Medulla oblongata (tissue), 1 donor: ENCODE measurements at regions not wholly inside any gene's neighbourhood (a gene's known extent, or its start where the extent isn't known, plus 50 kb on each side); places are given as distances from the start of the nearest gene placed in this dataset.
"Not testable (repeated sequence)": the region's sequence is repeated elsewhere in the genome, so short reads cannot be mapped to it uniquely, and the experiment has no call there.

ENCODE experiments used
- DNase-seq: peaks from one replicate; pipeline ENCODE4 v3.0.0-alpha.2; 2015; ENCODE audit errors: extremely low spot score

- DNase-seq: no peak
Observed at GRCh38 chr6:14597090-14597489, 479.5 kb downstream of the CD83 start.

- DNase-seq: no peak
Observed at GRCh38 chr6:14598017-14598864, 480.7 kb downstream of the CD83 start.

GRCh38 chr6:14600306-14600705 lies 482.7 kb downstream of the CD83 start:
- not testable (repeated sequence) for DNase-seq

GRCh38 chr6:14601490-14601889 lies 483.9 kb downstream of the CD83 start:
- no peak for DNase-seq

- DNase-seq: no peak
Observed at GRCh38 chr6:14606353-14606752, 488.8 kb downstream of the CD83 start.

- no peak for DNase-seq
Observed at GRCh38 chr6:14610141-14610540, 492.6 kb downstream of the CD83 start.

GRCh38 chr6:14612016-14612980 lies 494.7 kb downstream of the CD83 start:
- DNase-seq: no peak

GRCh38 chr6:14614631-14615030 lies 497.1 kb downstream of the CD83 start:
- no peak for DNase-seq

- no peak for DNase-seq
Observed at GRCh38 chr6:14616656-14617055, 499.1 kb downstream of the CD83 start.

GRCh38 chr6:14618759-14619418 lies 501.3 kb downstream of the CD83 start:
- DNase-seq: no peak

GRCh38 chr6:14619419-14619781 lies 501.8 kb downstream of the CD83 start:
- DNase-seq: no peak

GRCh38 chr6:14620522-14620921 lies 502.9 kb downstream of the CD83 start:
- DNase-seq: no peak

- no peak for DNase-seq
Observed at GRCh38 chr6:14621518-14621917, 503.9 kb downstream of the CD83 start.

GRCh38 chr6:14622085-14622484 lies 504.5 kb downstream of the CD83 start:
- DNase-seq: peak; percentile 16

GRCh38 chr6:14622909-14623505 lies 505.4 kb downstream of the CD83 start:
- no peak for DNase-seq

- no peak for DNase-seq
Observed at GRCh38 chr6:14625173-14625895, 507.8 kb downstream of the CD83 start.

- no peak for DNase-seq
Observed at GRCh38 chr6:14626556-14626955, 509.0 kb downstream of the CD83 start.

- DNase-seq: no peak
Observed at GRCh38 chr6:14630016-14630415, 512.4 kb downstream of the CD83 start.

GRCh38 chr6:14633479-14633878 lies 515.9 kb downstream of the CD83 start:
- DNase-seq: no peak

GRCh38 chr6:14634072-14634471 lies 516.5 kb downstream of the CD83 start:
- no peak for DNase-seq

- DNase-seq: no peak
Observed at GRCh38 chr6:14635195-14635594, 517.6 kb downstream of the CD83 start.
